ENCODE measurements at regions not wholly inside any gene's neighbourhood (a gene's known extent, or its start where the extent isn't known, plus 50 kb on each side); places are given as distances from the start of the nearest gene placed in this dataset.

DNA sequence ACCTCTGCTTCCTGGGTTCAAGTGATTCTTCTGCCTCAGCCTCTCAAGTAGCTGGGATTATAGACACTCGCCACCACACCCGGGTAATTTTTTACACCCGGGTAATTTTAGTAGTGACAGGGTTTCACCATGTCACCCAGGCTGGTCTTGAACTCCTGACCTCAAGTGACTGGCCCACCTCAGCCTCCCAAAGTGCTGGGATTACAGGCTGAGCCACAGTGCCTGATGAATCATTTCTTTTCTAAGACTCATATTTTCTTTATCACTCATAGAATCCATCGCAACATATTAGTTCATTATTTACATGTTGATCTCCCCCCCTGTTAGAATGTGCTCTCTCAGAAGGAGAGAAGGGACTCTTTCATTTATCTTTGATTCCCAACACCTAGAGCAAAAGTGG is 109.5 kb upstream of the PTPRG start:
- FAIRE-seq (no peak), DNase-seq (no peak)
- no peak overlapping the region for H3K27ac ChIP-seq (ENCODE audit: low read depth in 1 of 3, low read length in 2 of 3)
- H3K4me3 ChIP-seq (ENCODE audit: low read depth in 1 of 3, low read length in 3 of 3) = no peak overlapping the region
- peaks cover 0 to 2% (median 0%) of the 10 kb centered on the region in 3 donors for H3K4me1 ChIP-seq (ENCODE audit: control insufficient read depth in 3 of 3, insufficient read depth in 2 of 3, low read depth in 1 of 3, low read length in 2 of 3)
- no peaks in the 10 kb centered on the region for H3K9me3 ChIP-seq (ENCODE audit: control insufficient read depth in 2 of 2, insufficient read depth in 1 of 2, low read depth in 1 of 2, low read length in 1 of 2)
- 86 to 97% (median 88%) methylated on average over 4 of the region's 4 CpGs for WGBS, 3 donors
- H3K27me3 ChIP-seq (ENCODE audit: control insufficient read depth in 3 of 3, insufficient read depth in 3 of 3, low read length in 3 of 3) = no peaks in the 10 kb centered on the region
- H3K36me3 ChIP-seq (ENCODE audit: control insufficient read depth in 3 of 3, insufficient read depth in 2 of 3, low read depth in 1 of 3, low read length in 3 of 3) = no peaks in the 10 kb centered on the region

DNA sequence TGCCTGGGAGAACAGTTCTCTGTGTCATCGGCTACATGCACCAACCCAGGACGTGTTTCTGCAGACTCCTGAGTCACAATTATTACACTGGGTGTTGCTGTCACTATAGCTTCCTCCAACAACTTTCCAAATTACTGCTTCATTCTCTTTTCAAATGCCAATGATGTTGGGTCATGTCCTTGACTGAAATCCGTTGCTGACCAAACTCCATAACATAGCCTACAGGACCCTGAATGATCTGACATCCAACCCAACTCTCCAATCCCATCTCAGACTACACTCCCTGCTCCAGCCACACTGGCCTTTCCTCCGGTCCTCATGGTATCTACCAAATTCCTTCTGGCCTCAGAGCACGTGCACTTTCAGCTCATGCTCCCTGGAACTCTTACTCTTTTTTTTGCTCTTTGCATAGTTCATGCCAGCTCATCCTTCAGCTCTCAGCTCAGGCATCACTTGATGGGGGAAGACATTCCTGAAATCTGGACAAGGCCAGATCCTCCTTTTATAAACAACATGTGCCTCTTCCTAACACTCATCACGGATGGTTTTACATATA is 108.8 kb upstream of the PTPRG start:
- no peaks in the 10 kb centered on the region for H3K36me3 ChIP-seq (ENCODE audit: control insufficient read depth in 3 of 3, insufficient read depth in 2 of 3, low read depth in 1 of 3, low read length in 3 of 3)
- H3K4me3 ChIP-seq (ENCODE audit: low read depth in 1 of 3, low read length in 3 of 3) = no peak overlapping the region
- no peak for DNase-seq
- no peak for FAIRE-seq
- peaks cover 0 to 2% (median 0%) of the 10 kb centered on the region in 3 donors for H3K4me1 ChIP-seq (ENCODE audit: control insufficient read depth in 3 of 3, insufficient read depth in 2 of 3, low read depth in 1 of 3, low read length in 2 of 3)
- WGBS, 3 donors = 77 to 81% (median 79%) methylated on average over 6 of the region's 6 CpGs
- H3K27ac ChIP-seq (ENCODE audit: low read depth in 1 of 3, low read length in 2 of 3) = no peak overlapping the region
- H3K9me3 ChIP-seq (ENCODE audit: control insufficient read depth in 2 of 2, insufficient read depth in 1 of 2, low read depth in 1 of 2, low read length in 1 of 2) = no peaks in the 10 kb centered on the region
- no peaks in the 10 kb centered on the region for H3K27me3 ChIP-seq (ENCODE audit: control insufficient read depth in 3 of 3, insufficient read depth in 3 of 3, low read length in 3 of 3)

GRCh38 chr3:61454006-61454585 is 107.3 kb upstream of the PTPRG start:
- Histone ChIP-seq H3K27me3 (ENCODE audit: control insufficient read depth in 3 of 3, insufficient read depth in 3 of 3, low read length in 3 of 3) (no peaks in the 10 kb centered on the region), H3K4me1 (ENCODE audit: control insufficient read depth in 3 of 3, insufficient read depth in 2 of 3, low read depth in 1 of 3, low read length in 2 of 3) (no peaks in the 10 kb centered on the region), H3K4me3 (ENCODE audit: low read depth in 1 of 3, low read length in 3 of 3) (no peak overlapping the region), H3K36me3 (ENCODE audit: control insufficient read depth in 3 of 3, insufficient read depth in 2 of 3, low read depth in 1 of 3, low read length in 3 of 3) (no peaks in the 10 kb centered on the region), H3K27ac (ENCODE audit: low read depth in 1 of 3, low read length in 2 of 3) (no peak overlapping the region), H3K9me3 (ENCODE audit: control insufficient read depth in 2 of 2, insufficient read depth in 1 of 2, low read depth in 1 of 2, low read length in 1 of 2) (no peaks in the 10 kb centered on the region)
- no peak for DNase-seq
- WGBS, 3 donors = 64 to 74% (median 71%) methylated on average over 6 of the region's 6 CpGs
- no peak for FAIRE-seq

- no peaks in the 10 kb centered on the region for H3K9me3 ChIP-seq (ENCODE audit: control insufficient read depth in 2 of 2, insufficient read depth in 1 of 2, low read depth in 1 of 2, low read length in 1 of 2)
- no peak overlapping the region for H3K27ac ChIP-seq (ENCODE audit: low read depth in 1 of 3, low read length in 2 of 3)
- WGBS, 3 donors = 73 to 89% (median 87%) methylated on average over 2 of the region's 2 CpGs
- FAIRE-seq (no peak), DNase-seq (no peak)
- H3K27me3 ChIP-seq (ENCODE audit: control insufficient read depth in 3 of 3, insufficient read depth in 3 of 3, low read length in 3 of 3) = no peaks in the 10 kb centered on the region
- H3K36me3 ChIP-seq (ENCODE audit: control insufficient read depth in 3 of 3, insufficient read depth in 2 of 3, low read depth in 1 of 3, low read length in 3 of 3) = no peaks in the 10 kb centered on the region
- H3K4me3 ChIP-seq (ENCODE audit: low read depth in 1 of 3, low read length in 3 of 3) = no peak overlapping the region
- H3K4me1 ChIP-seq (ENCODE audit: control insufficient read depth in 3 of 3, insufficient read depth in 2 of 3, low read depth in 1 of 3, low read length in 2 of 3) = no peaks in the 10 kb centered on the region
Measured at GRCh38 chr3:61454801-61455200, 106.6 kb upstream of the PTPRG start.

GRCh38 chr3:61460636-61461035 is 100.7 kb upstream of the PTPRG start:
- WGBS, 3 donors = 59 to 89% (median 89%) methylated on average over 2 of the region's 2 CpGs
- H3K4me3 ChIP-seq (ENCODE audit: low read depth in 1 of 3, low read length in 3 of 3) = no peak overlapping the region
- DNase-seq = no peak
- no peaks in the 10 kb centered on the region for H3K27me3 ChIP-seq (ENCODE audit: control insufficient read depth in 3 of 3, insufficient read depth in 3 of 3, low read length in 3 of 3)
- H3K4me1 ChIP-seq (ENCODE audit: control insufficient read depth in 3 of 3, insufficient read depth in 2 of 3, low read depth in 1 of 3, low read length in 2 of 3) = no peaks in the 10 kb centered on the region
- H3K27ac ChIP-seq (ENCODE audit: low read depth in 1 of 3, low read length in 2 of 3) = no peak overlapping the region
- no peak for FAIRE-seq
- no peaks in the 10 kb centered on the region for H3K9me3 ChIP-seq (ENCODE audit: control insufficient read depth in 2 of 2, insufficient read depth in 1 of 2, low read depth in 1 of 2, low read length in 1 of 2)
- H3K36me3 ChIP-seq (ENCODE audit: control insufficient read depth in 3 of 3, insufficient read depth in 2 of 3, low read depth in 1 of 3, low read length in 3 of 3) = no peaks in the 10 kb centered on the region

- FAIRE-seq = no peak
Measured at GRCh38 chr3:61463191-61463590, 98.2 kb upstream of the PTPRG start.

GRCh38 chr3:61464518-61465140 is 96.7 kb upstream of the PTPRG start:
- FAIRE-seq = no peak
- Histone ChIP-seq H3K36me3 (ENCODE audit: control insufficient read depth in 3 of 3, insufficient read depth in 2 of 3, low read depth in 1 of 3, low read length in 3 of 3) (no peaks in the 10 kb centered on the region), H3K27ac (ENCODE audit: low read depth in 1 of 3, low read length in 2 of 3) (no peak overlapping the region), H3K27me3 (ENCODE audit: control insufficient read depth in 3 of 3, insufficient read depth in 3 of 3, low read length in 3 of 3) (no peaks in the 10 kb centered on the region), H3K4me1 (ENCODE audit: control insufficient read depth in 3 of 3, insufficient read depth in 2 of 3, low read depth in 1 of 3, low read length in 2 of 3) (no peaks in the 10 kb centered on the region), H3K9me3 (ENCODE audit: control insufficient read depth in 2 of 2, insufficient read depth in 1 of 2, low read depth in 1 of 2, low read length in 1 of 2) (peaks cover 0 to 2% of the 10 kb centered on the region in 2 donors), H3K4me3 (ENCODE audit: low read depth in 1 of 3, low read length in 3 of 3) (no peak overlapping the region)
- WGBS, 3 donors = 57 to 72% (median 65%) methylated on average over 9 of the region's 9 CpGs
- DNase-seq = no peak

More at GRCh38 chr3:61463191-61463590, 98.2 kb upstream of the PTPRG start:
- 27 to 53% (median 48%) methylated on average over 1 of the region's 1 CpG for WGBS, 3 donors
- H3K9me3 ChIP-seq (ENCODE audit: control insufficient read depth in 2 of 2, insufficient read depth in 1 of 2, low read depth in 1 of 2, low read length in 1 of 2) = peaks cover 0 to 2% of the 10 kb centered on the region in 2 donors
- H3K27me3 ChIP-seq (ENCODE audit: control insufficient read depth in 3 of 3, insufficient read depth in 3 of 3, low read length in 3 of 3) = no peaks in the 10 kb centered on the region
- no peak overlapping the region for H3K27ac ChIP-seq (ENCODE audit: low read depth in 1 of 3, low read length in 2 of 3)
- H3K36me3 ChIP-seq (ENCODE audit: control insufficient read depth in 3 of 3, insufficient read depth in 2 of 3, low read depth in 1 of 3, low read length in 3 of 3) = no peaks in the 10 kb centered on the region
- DNase-seq = no peak
- H3K4me1 ChIP-seq (ENCODE audit: control insufficient read depth in 3 of 3, insufficient read depth in 2 of 3, low read depth in 1 of 3, low read length in 2 of 3) = no peaks in the 10 kb centered on the region
- no peak overlapping the region for H3K4me3 ChIP-seq (ENCODE audit: low read depth in 1 of 3, low read length in 3 of 3)

- no peak overlapping the region for H3K27ac ChIP-seq (ENCODE audit: low read depth in 1 of 3, low read length in 2 of 3)
- H3K9me3 ChIP-seq (ENCODE audit: control insufficient read depth in 2 of 2, insufficient read depth in 1 of 2, low read depth in 1 of 2, low read length in 1 of 2) = peaks cover 2% of the 10 kb centered on the region in 2 donors
- H3K36me3 ChIP-seq (ENCODE audit: control insufficient read depth in 3 of 3, insufficient read depth in 2 of 3, low read depth in 1 of 3, low read length in 3 of 3) = no peaks in the 10 kb centered on the region
- no peaks in the 10 kb centered on the region for H3K4me1 ChIP-seq (ENCODE audit: control insufficient read depth in 3 of 3, insufficient read depth in 2 of 3, low read depth in 1 of 3, low read length in 2 of 3)
- FAIRE-seq (no peak), DNase-seq (no peak)
- 45 to 87% (median 68%) methylated on average over 3 of the region's 3 CpGs for WGBS, 3 donors
- H3K4me3 ChIP-seq (ENCODE audit: low read depth in 1 of 3, low read length in 3 of 3) = no peak overlapping the region
- H3K27me3 ChIP-seq (ENCODE audit: control insufficient read depth in 3 of 3, insufficient read depth in 3 of 3, low read length in 3 of 3) = no peaks in the 10 kb centered on the region
Measured at GRCh38 chr3:61466357-61466756, 95.0 kb upstream of the PTPRG start.
